ENCODE measurements at regions not wholly inside any gene's neighbourhood (a gene's known extent, or its start where the extent isn't known, plus 50 kb on each side); places are given as distances from the start of the nearest gene placed in this dataset.

DNA sequence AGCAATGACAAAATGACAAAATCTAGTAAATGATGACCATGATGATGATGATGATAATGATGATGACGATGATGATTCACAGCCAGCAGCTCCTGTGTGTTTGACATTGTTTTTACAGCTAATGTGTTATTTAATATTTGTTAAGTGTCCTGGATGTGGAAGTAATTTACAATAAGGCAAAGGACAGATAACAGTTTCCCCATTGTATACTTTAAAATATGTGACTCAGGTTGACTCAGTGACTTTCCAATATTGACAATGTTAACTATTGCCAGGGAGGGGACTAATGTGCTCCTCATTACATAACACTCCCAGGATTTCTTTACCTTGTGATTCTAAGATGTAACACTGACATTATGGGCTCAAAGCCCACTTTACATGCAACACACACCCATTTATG is 602.2 kb downstream of the FBXO15 start:
- Mint-ChIP-seq H3K4me3 (no peak overlapping the region), H3K36me3 (ENCODE audit: low read depth) (no peaks in the 10 kb centered on the region), H3K27ac (no peak overlapping the region), H3K9me3 (no peaks in the 10 kb centered on the region), H3K27me3 (ENCODE audit: low read depth) (no peaks in the 10 kb centered on the region), H3K4me1 (no peaks in the 10 kb centered on the region)
- TF ChIP-seq, protein P1, sequence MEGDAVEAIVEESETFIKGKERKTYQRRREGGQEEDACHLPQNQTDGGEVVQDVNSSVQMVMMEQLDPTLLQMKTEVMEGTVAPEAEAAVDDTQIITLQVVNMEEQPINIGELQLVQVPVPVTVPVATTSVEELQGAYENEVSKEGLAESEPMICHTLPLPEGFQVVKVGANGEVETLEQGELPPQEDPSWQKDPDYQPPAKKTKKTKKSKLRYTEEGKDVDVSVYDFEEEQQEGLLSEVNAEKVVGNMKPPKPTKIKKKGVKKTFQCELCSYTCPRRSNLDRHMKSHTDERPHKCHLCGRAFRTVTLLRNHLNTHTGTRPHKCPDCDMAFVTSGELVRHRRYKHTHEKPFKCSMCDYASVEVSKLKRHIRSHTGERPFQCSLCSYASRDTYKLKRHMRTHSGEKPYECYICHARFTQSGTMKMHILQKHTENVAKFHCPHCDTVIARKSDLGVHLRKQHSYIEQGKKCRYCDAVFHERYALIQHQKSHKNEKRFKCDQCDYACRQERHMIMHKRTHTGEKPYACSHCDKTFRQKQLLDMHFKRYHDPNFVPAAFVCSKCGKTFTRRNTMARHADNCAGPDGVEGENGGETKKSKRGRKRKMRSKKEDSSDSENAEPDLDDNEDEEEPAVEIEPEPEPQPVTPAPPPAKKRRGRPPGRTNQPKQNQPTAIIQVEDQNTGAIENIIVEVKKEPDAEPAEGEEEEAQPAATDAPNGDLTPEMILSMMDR (IDR thresholded peaks at IDR 0.05; ENCODE audit: unreplicated experiment in 3 of 3) = no peak

DNA sequence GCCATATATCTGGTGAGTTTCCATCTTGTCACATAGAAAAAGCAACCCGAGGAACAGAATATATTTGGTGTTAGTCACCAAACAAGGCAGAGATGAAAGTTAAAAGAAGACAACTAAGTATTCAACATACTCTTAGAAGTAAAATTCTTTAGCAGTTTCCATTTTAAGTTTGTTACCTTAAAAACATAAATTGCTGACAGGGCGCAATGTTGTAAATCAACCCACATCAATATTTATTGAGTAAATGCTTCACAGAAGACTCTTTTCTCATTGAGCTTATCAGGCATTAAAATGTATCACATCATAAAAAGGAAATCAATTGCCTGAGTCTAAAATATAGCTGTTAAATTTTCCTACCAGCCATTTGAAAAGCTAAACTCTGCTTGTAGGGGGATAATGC is 603.0 kb downstream of the FBXO15 start:
- Mint-ChIP-seq H3K36me3 (ENCODE audit: low read depth) (no peaks in the 10 kb centered on the region), H3K4me3 (no peak overlapping the region), H3K27ac (no peak overlapping the region), H3K4me1 (no peaks in the 10 kb centered on the region), H3K9me3 (no peaks in the 10 kb centered on the region), H3K27me3 (ENCODE audit: low read depth) (no peaks in the 10 kb centered on the region)
- TF ChIP-seq, protein P1 (IDR thresholded peaks at IDR 0.05; ENCODE audit: unreplicated experiment in 3 of 3) = no peak

DNA sequence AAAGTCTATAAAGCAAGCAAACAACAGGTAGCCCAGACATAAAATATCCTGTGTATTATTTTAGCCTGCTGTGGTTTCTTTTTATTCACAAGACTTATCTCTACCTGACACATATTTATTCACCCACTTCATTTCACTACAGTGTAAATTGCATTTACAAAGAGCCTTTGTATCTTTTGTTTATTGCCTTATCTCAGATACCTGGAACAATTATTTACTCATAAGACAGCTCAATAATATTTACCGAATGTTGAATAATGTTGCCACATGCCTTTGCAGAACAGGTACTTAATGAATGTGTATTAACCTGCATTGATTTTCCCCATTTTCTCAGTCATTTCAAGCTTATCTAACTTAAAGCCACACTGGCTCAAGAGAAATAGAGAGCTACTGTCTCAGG is 603.6 kb downstream of the FBXO15 start:
- no peaks in the 10 kb centered on the region for H3K27me3 Mint-ChIP-seq (ENCODE audit: low read depth)
- H3K27ac Mint-ChIP-seq = no peak overlapping the region

DNA sequence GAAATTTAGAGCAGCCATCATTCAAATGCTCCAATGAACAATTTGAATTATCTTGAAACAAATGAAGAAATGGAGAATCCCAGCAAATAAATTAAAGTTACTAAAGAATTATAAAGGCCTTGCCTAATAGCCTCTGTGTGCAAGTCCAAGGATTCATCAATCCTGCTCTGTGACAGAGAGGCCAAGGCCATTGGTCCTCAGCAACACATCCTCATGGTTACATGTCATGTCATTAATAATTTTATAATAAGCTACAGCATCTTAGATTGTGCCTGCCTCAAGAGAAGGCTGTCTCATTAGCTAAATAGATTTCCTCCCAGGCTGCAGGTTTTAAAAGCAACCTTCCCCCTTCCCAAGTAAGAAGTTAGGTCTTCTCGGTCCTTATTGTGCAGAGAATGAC is 611.6 kb downstream of the FBXO15 start:
- TF ChIP-seq, protein P1 (IDR thresholded peaks at IDR 0.05; ENCODE audit: unreplicated experiment in 3 of 3) = no peak
- H3K4me3 Mint-ChIP-seq = no peak overlapping the region
- H3K27me3 Mint-ChIP-seq (ENCODE audit: low read depth) = no peaks in the 10 kb centered on the region
- no peaks in the 10 kb centered on the region for H3K4me1 Mint-ChIP-seq
- H3K36me3 Mint-ChIP-seq (ENCODE audit: low read depth) = no peaks in the 10 kb centered on the region
- no peak overlapping the region for H3K27ac Mint-ChIP-seq
- H3K9me3 Mint-ChIP-seq = no peaks in the 10 kb centered on the region

More for the DNA sequence above, 603.6 kb downstream of the FBXO15 start:
- no peaks in the 10 kb centered on the region for H3K4me1 Mint-ChIP-seq
- TF ChIP-seq, protein P1 (IDR thresholded peaks at IDR 0.05; ENCODE audit: unreplicated experiment in 3 of 3) = no peak
- H3K9me3 Mint-ChIP-seq = no peaks in the 10 kb centered on the region
- H3K36me3 Mint-ChIP-seq (ENCODE audit: low read depth) = no peaks in the 10 kb centered on the region
- H3K4me3 Mint-ChIP-seq = no peak overlapping the region

DNA sequence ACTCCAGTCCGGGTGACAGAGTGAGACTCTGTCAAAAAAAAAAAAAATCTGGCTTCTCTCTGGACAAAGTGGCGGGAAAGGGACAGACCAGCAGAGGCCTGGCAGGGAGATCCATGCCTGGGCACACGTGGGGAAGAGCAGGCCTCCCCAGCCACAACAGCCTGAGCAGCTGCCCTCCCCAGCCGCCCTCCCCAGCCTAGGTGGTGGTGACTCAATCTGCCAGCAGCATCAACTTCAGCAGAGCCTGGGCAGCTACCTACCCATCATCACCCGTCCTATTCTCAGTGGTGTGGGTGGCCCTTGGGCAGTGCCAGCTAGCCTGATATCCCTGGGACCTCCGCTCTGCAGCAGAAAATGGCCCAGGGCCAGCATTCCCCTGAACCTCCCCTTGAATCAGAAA is 612.4 kb downstream of the FBXO15 start:
- Mint-ChIP-seq H3K4me3 (no peak overlapping the region), H3K4me1 (no peaks in the 10 kb centered on the region), H3K27me3 (ENCODE audit: low read depth) (no peaks in the 10 kb centered on the region), H3K9me3 (peaks cover under 1% of the 10 kb centered on the region), H3K27ac (no peak overlapping the region), H3K36me3 (ENCODE audit: low read depth) (no peaks in the 10 kb centered on the region)
- TF ChIP-seq, protein P1 (IDR thresholded peaks at IDR 0.05; ENCODE audit: unreplicated experiment in 3 of 3) = no peak

DNA sequence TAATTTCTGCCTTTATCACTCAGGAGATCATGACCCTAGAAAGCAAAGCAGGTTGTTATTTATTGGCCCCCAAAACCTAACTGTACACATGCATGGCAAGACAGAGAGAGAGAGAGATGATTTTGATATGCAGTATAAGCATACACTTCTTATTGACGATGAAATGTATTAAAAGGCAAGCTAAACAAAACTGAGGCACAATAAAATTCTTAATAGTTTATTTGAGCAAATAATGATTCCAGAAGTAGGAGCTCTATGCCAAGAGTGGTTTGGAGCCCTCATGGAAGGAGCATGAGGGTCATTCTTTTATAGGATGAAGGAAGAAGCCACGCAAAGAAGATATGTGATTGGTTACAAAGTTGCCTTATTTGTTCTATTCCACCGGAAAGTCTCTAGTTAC is 616.0 kb downstream of the FBXO15 start:
- TF ChIP-seq, protein P1 (IDR thresholded peaks at IDR 0.05; ENCODE audit: unreplicated experiment in 3 of 3) = no peak
- no peaks in the 10 kb centered on the region for H3K4me1 Mint-ChIP-seq
- no peak overlapping the region for H3K4me3 Mint-ChIP-seq
- H3K27ac Mint-ChIP-seq = no peak overlapping the region
- H3K27me3 Mint-ChIP-seq (ENCODE audit: low read depth) = no peaks in the 10 kb centered on the region
- peaks cover 2% of the 10 kb centered on the region for H3K9me3 Mint-ChIP-seq
- H3K36me3 Mint-ChIP-seq (ENCODE audit: low read depth) = no peaks in the 10 kb centered on the region

All from nephron (organoid).